Activated effector memory CD4-positive, alpha-beta T cell treated with Interleukin-2 at 50 U/mL for 16 hours (primary cell): ENCODE measurements at regions not wholly inside any gene's neighbourhood (a gene's known extent, or its start where the extent isn't known, plus 50 kb on each side); places are given as distances from the start of the nearest gene placed in this dataset.

Source experiments
- DNase-seq: peaks from one replicate; pipeline ENCODE4 v3.0.0-alpha.2; 2020

DNA sequence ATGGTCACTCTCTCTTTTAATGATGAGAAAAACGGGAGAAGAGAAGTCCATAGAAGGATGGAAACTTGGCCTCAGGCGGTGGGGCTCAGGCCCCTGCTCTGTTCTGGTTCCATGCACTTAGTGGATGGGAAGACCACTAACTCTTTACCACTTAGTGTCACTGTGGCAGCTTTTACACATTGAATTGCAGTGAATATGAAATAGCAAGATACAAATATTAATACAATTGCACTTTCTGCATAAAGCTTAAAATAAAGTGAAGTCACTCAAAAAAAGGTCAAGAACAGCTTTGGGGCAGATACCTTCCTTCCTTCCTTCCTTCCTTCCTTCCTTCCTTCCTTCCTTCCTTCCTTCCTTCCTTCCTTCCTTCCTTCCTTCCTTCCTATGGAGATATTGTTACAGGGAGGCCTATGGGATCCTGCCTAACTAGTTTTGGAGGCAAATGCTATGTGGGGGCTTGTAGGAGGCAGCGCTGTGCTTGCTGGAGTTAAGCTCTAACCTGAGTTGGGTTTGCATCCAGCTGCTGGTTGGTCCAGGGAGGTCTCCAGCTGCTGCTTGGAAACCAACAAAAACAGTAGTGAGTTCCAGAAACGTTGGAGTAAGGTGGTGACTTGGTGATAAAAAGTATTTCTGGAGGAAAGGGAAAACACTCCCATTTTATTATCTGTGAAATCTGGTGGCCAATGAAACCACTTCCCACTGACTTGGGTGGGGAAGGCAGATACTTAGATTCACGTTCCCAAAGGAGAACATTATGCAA, 62.3 kb upstream of the NKX2-2 start:
- no peak for DNase-seq

- no peak for DNase-seq
These were observed 61.3 kb upstream of the NKX2-2 start for GRCh38 chr20:21575167-21575566.

DNA sequence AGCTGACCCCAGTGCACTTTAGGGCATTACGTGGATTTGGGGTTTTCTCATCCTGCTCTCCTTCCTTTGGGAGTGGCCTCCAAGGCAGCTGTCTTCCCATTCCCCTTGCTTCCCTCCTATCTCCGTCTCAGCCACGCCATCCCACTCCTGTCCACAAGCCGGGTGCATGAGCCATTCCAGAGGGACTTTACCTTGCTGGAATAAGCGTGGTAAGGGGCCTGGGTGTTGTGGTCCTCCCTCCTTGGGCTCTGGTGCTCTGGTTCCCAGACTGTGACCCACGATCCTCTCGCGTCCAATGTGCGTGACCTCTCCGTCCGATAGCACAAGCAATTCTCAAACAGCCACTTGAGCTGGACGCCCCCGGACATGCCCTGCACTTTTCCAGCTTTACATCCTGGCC, 60.6 kb upstream of the NKX2-2 start:
- DNase-seq: no peak

- no peak for DNase-seq
These were observed 59.4 kb upstream of the NKX2-2 start for GRCh38 chr20:21573259-21573658.

DNA sequence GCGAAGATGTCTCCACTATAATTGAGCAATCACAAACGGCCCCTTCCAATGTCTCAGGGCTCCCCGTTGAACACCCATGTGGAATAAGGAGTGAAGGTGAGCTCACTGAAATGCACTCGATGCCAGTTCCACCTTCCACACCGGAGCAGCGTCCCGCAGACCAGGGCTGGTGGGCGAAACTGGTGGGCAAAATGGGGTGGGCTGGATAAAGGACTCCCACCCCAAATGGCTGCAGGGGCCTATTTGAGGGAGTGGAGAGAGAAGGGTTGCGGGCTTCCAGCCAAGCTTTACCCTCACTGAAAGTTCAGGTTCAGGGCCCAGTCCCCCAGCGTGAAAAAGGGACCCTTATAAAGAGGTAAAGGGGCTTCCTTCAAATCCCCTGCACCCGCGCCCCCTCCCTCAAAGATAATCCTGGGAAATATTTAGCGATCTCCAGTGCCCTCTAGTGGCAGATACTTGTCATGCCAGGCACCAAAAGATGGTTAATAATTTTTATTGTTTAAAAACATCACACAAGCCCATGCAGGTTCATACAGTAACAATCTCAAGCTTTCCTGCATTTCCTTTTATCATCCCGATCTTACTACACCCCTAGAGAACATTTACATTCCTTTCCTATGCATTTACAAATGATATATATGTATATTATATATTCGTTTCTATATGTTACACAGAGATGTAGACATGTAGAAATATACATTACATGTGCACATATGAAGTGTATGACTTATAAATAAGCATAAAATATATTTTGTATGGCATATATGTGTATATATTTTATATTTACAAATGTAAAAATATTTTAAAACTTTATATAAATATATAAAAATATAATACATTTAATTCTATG, 58.2 kb upstream of the NKX2-2 start:
- DNase-seq: no peak

DNA sequence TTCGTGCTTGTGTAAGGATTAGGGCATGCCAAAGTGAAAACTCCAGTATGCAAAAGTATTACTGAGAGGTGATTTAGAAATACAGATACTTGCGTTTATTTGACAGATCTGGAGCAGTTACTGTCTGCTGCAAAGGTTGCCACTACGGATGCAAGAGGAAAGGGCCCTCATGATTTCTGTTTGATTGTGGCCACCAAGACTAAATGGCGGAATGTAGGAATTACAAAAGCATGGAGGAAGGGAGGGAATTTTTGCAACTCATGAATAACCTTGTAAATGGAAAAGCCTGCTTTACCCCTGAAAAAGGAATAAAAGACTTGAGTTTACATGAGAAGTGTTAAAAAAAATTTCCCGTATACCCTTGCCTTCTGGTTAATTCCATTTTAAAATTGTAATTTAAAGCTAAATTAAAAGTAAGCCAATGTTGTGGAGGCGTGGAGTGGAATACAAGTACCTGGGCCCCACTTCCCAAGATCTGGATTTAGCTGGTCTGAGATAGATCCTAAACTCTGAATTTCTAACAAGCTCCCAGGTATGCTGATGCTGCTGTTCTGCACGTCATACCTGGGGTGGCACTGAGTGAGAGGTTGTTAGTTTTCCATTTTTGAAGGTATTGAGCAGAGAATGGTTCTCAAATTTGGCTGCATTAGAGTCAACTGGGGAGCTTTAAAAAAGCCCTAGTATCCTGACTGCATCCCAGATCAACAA, 56.6 kb upstream of the NKX2-2 start:
- DNase-seq: no peak

DNA sequence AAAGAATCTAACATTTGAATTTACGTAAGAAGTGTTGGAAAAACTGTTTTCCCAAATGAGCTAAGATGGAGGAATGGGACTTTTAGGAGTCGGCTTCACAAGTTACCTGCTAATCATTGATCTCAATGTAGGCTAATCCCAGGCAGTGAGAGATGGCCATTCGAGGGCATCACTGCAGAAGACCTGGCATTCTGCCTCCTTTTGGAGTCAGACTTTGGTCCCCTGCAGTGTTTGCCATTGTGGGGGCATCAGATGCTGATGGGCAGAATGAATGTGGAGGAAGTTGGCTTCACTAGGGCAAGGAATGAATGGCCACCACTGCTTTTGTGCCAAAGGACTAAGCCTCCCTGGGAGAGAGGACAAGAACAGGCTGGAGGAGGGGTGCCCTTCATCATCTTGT, 55.7 kb upstream of the NKX2-2 start:
- DNase-seq: no peak

- no peak for DNase-seq
These were observed 50.4 kb upstream of the NKX2-2 start for GRCh38 chr20:21564127-21564773.
